Testis (tissue), 2 donors: ENCODE measurements at regions not wholly inside any gene's neighbourhood (a gene's known extent, or its start where the extent isn't known, plus 50 kb on each side); places are given as distances from the start of the nearest gene placed in this dataset.

Experiments
- CTCF ChIP-seq, 3 experiments: fragments of 450-650 bp in 2 of 3; fragments of 200-600 bp in 1 of 3; sonication (generic) in 1 of 3; IDR thresholded peaks; one replicate each; pipeline ENCODE4 v1.5.1; 2016 to 2019; ENCODE audit warnings: antibody characterized with exemption in 3 of 3, mild to moderate bottlenecking in 2 of 3, moderate library complexity in 1 of 3
- POLR2A ChIP-seq: fragments of 450-650 bp; IDR thresholded peaks from one replicate; pipeline ENCODE4 v1.6.1; 2017; ENCODE audit warnings: antibody characterized with exemption, mild to moderate bottlenecking, moderate library complexity

- no peak for TF ChIP-seq CTCF (IDR thresholded peaks at IDR 0.05)
- TF ChIP-seq POLR2A = no peak
Observed at GRCh38 chr20:22701679-22702308, 117.4 kb upstream of the FOXA2 start.
